ENCODE measurements at regions not wholly inside any gene's neighbourhood (a gene's known extent, or its start where the extent isn't known, plus 50 kb on each side); places are given as distances from the start of the nearest gene placed in this dataset.

- H3K36me3 ChIP-seq (ENCODE audit: control insufficient read depth, insufficient read depth, low read length): no peaks in the 10 kb centered on the region
- H3K4me1 ChIP-seq (ENCODE audit: control insufficient read depth, insufficient read depth, low read length): no peaks in the 10 kb centered on the region
- H3K4me3 ChIP-seq (ENCODE audit: low read depth in 2 of 2, low read length in 2 of 2): no peak overlapping the region
- no peaks in the 10 kb centered on the region for H3K27me3 ChIP-seq (ENCODE audit: control insufficient read depth, insufficient read depth, low read length)
- intact Hi-C loops (cut with micrococcal nuclease; ENCODE audit: unreplicated experiment): no loop called here
- in situ Hi-C loops (cut with HindIII; ENCODE audit: low pct_unique_long_range_greater_than_20kb, low sequenced_read_pairs): no loop called here
- TF ChIP-seq SIN3A (IDR thresholded peaks at IDR 0.05; ENCODE audit: borderline replicate concordance, insufficient read depth, low read depth, low read length) (no peak), TCF7L2 (IDR thresholded peaks at IDR 0.05; ENCODE audit: low read depth, low read length) (no peak), POLR2AphosphoS5 (IDR thresholded peaks at IDR 0.05; ENCODE audit: low read depth, low read length) (no peak), CTCF (IDR thresholded peaks at IDR 0.05) (no peak), REST (IDR thresholded peaks at IDR 0.05; ENCODE audit: insufficient read depth in 1 of 2, low read depth in 2 of 2, low read length in 1 of 2) (no peak)
- ATAC-seq: no peak
- ChIA-PET CTCF (no interaction called here), POLR2A (no interaction called here)
- H3K27ac ChIP-seq (ENCODE audit: low read length): no peak overlapping the region
- no peak for DNase-seq (ENCODE audit: low read depth, low spot score)
- no TSS peak for BruUV-seq (replicated peaks)
- no peaks in the 10 kb centered on the region for H3K9me3 ChIP-seq (ENCODE audit: control insufficient read depth, insufficient read depth, low read depth, low read length)
Measured at GRCh38 chr21:27061770-27062169, 94.9 kb upstream of the ADAMTS5 start.

- POLR2A ChIA-PET: no interaction called here
Measured at GRCh38 chr21:27060190-27060589, 93.3 kb upstream of the ADAMTS5 start.

More at GRCh38 chr21:27060190-27060589, 93.3 kb upstream of the ADAMTS5 start:
- Histone ChIP-seq H3K4me3 (ENCODE audit: low read depth in 2 of 2, low read length in 2 of 2) (no peak overlapping the region), H3K9me3 (ENCODE audit: control insufficient read depth, insufficient read depth, low read depth, low read length) (no peaks in the 10 kb centered on the region), H3K27me3 (ENCODE audit: control insufficient read depth, insufficient read depth, low read length) (no peaks in the 10 kb centered on the region), H3K36me3 (ENCODE audit: control insufficient read depth, insufficient read depth, low read length) (no peaks in the 10 kb centered on the region), H3K27ac (ENCODE audit: low read length) (no peak overlapping the region), H3K4me1 (ENCODE audit: control insufficient read depth, insufficient read depth, low read length) (no peaks in the 10 kb centered on the region)
- no TSS peak for BruUV-seq (replicated peaks)
- CTCF ChIA-PET: no interaction called here
- in situ Hi-C loops (cut with HindIII; ENCODE audit: low pct_unique_long_range_greater_than_20kb, low sequenced_read_pairs): no loop called here
- DNase-seq (ENCODE audit: low read depth, low spot score) (no peak), ATAC-seq (no peak)
- intact Hi-C loops (cut with micrococcal nuclease; ENCODE audit: unreplicated experiment): no loop called here
- no peak for TF ChIP-seq REST (IDR thresholded peaks at IDR 0.05; ENCODE audit: insufficient read depth in 1 of 2, low read depth in 2 of 2, low read length in 1 of 2)
- TF ChIP-seq POLR2AphosphoS5 (IDR thresholded peaks at IDR 0.05; ENCODE audit: low read depth, low read length): no peak
- TF ChIP-seq CTCF (IDR thresholded peaks at IDR 0.05): no peak
- TF ChIP-seq SIN3A (IDR thresholded peaks at IDR 0.05; ENCODE audit: borderline replicate concordance, insufficient read depth, low read depth, low read length): no peak
- no peak for TF ChIP-seq TCF7L2 (IDR thresholded peaks at IDR 0.05; ENCODE audit: low read depth, low read length)
